Heart left ventricle (tissue), 16 donors: ENCODE measurements at regions not wholly inside any gene's neighbourhood (a gene's known extent, or its start where the extent isn't known, plus 50 kb on each side); places are given as distances from the start of the nearest gene placed in this dataset.
"Not testable (repeated sequence)": the region's sequence is repeated elsewhere in the genome, so short reads cannot be mapped to it uniquely, and the experiment has no call there.

Experiments used
- ATAC-seq, 4 donors: fragments of 200-7000 bp; cut with Tn5 transposase; one replicate each; pipeline ENCODE4 v1.9.1; 2020 to 2022; ENCODE audit warnings: moderate library complexity in 4 of 4, mild to moderate bottlenecking in 3 of 4, moderate number of reproducible peaks in 1 of 4
- DNase-seq, 5 donors: peaks; one replicate each; pipeline ENCODE4 v3.0.0-alpha.2; 2020
- H3K27ac ChIP-seq, 12 donors: fragments of 200-600 bp; sonication (generic) in 4 of 12; one replicate each; pipeline versions ENCODE4 v1.5.0 to v1.8.0; 2016 to 2022; ENCODE audit warnings: mild to moderate bottlenecking in 2 of 12
- H3K27me3 ChIP-seq, 9 donors: fragments of 200-600 bp; sonication (generic) in 2 of 9; one replicate each; pipeline versions ENCODE4 v1.5.1 to v1.8.0; 2016 to 2022; ENCODE audit warnings: mild to moderate bottlenecking in 3 of 9
- H3K36me3 ChIP-seq, 9 donors: fragments of 200-600 bp; sonication (generic) in 2 of 9; one replicate each; pipeline versions ENCODE4 v1.5.0 to v1.8.0; 2018 to 2022; ENCODE audit warnings: mild to moderate bottlenecking in 2 of 9
- H3K4me1 ChIP-seq, 12 donors: fragments of 200-600 bp; sonication (generic) in 4 of 12; one replicate each; pipeline versions ENCODE4 v1.5.0 to v1.8.0; 2016 to 2022; ENCODE audit warnings: mild to moderate bottlenecking in 3 of 12
- H3K4me3 ChIP-seq, 12 donors: fragments of 200-600 bp; sonication (generic) in 4 of 12; one replicate each; pipeline versions ENCODE4 v1.5.0 to v1.8.0; 2017 to 2022; ENCODE audit warnings: mild to moderate bottlenecking in 9 of 12, moderate library complexity in 4 of 12
- H3K9me3 ChIP-seq, 12 donors: fragments of 200-600 bp; sonication (generic) in 4 of 12; one replicate each; pipeline versions ENCODE4 v1.5.0 to v1.8.0; 2016 to 2022; ENCODE audit warnings: mild to moderate bottlenecking in 1 of 12
- POLR2A ChIP-seq, 2 donors: fragments of 450-650 bp; IDR thresholded peaks; one replicate each; pipeline ENCODE4 v1.6.1; 2017; ENCODE audit warnings: antibody characterized with exemption in 2 of 2, mild to moderate bottlenecking in 2 of 2, moderate library complexity in 2 of 2
- WGBS, 4 donors: extraction: QIAGEN DNeasy Blood & Tissue Kit in 2 of 4; methylation state at CpG; one replicate each; pipeline versions ENCODE4 v1.1.5 to v1.1.7; 2013 to 2018; 5-methylcytosine and 5-hydroxymethylcytosine counted together
- intact Hi-C, 10 donors: fragments of 100-400 bp; cut with DNase I; formaldehyde crosslinking; loops; one replicate each; pipeline versions ENCODE4 v1.11.1 to v1.14.2; 2022
- TF ChIP-seq, protein P1 (sequence below), 12 donors: fragments of 200-600 bp; sonication (generic) in 4 of 12; IDR thresholded peaks; one replicate each; pipeline versions ENCODE4 v1.5.0 to v1.8.0; 2018 to 2022; ENCODE audit warnings: antibody characterized with exemption in 12 of 12, mild to moderate bottlenecking in 5 of 12
- donor health status: ischemic (EF 13 %, LVEDD 7.1; RV severe dilation, severe dysfunction).
- donor health status: healthy with polysubstance abuse.
- donor health status: DM: no; HTN: yes; CAD: no.
- donor health status: DM: no; HTN: no; CAD: no.
- donor health status: ischemic (EF 25% LVEDD 6.9; RV normal size, moderate dysfunction).
- donor health status: ischemic (EF 25% LVEDD 5.7; RV mildly dilated, moderate dysfunction).
- donor health status: healthy.
- donor health status: DM: yes; HTN: yes; CAD: no.
- donor health status: ischemic (EF 35%, LVEDD 5.7; RV mildly dilated, moderate dysfunction).
- donor health status: nonischemic (EF 11% LVEDD 7.7; RV severe dilation, severe dysfunction).
- donor health status: DM: yes; HTN: yes; CAD: no.
- donor health status: PGD.
- donor health status: ischemic (EF 29% LVEDD 5.4; RV normal size, mild dysfunction).
- donor health status: nonischemic (EF 23%, LVEDD 6.1; RV moderate dilation, normal function).

GRCh38 chr2:215238485-215239098 lies 73.3 kb upstream of the ATIC start:
- Histone ChIP-seq H3K9me3 (no peaks in the 10 kb centered on the region), H3K4me3 (no peak overlapping the region), H3K27ac (no peak overlapping the region), H3K36me3 (no peaks in the 10 kb centered on the region), H3K4me1 (no peaks in the 10 kb centered on the region), H3K27me3 (peaks cover 0 to 3% (median 0%) of the 10 kb centered on the region in 9 donors)
- WGBS, 4 donors, result 27 to 40% (median 28%) methylated on average over 3 of the region's 3 CpGs
- intact Hi-C loops, result no loop called here
- no peak for TF ChIP-seq POLR2A (IDR thresholded peaks at IDR 0.05)
- TF ChIP-seq, protein P1, sequence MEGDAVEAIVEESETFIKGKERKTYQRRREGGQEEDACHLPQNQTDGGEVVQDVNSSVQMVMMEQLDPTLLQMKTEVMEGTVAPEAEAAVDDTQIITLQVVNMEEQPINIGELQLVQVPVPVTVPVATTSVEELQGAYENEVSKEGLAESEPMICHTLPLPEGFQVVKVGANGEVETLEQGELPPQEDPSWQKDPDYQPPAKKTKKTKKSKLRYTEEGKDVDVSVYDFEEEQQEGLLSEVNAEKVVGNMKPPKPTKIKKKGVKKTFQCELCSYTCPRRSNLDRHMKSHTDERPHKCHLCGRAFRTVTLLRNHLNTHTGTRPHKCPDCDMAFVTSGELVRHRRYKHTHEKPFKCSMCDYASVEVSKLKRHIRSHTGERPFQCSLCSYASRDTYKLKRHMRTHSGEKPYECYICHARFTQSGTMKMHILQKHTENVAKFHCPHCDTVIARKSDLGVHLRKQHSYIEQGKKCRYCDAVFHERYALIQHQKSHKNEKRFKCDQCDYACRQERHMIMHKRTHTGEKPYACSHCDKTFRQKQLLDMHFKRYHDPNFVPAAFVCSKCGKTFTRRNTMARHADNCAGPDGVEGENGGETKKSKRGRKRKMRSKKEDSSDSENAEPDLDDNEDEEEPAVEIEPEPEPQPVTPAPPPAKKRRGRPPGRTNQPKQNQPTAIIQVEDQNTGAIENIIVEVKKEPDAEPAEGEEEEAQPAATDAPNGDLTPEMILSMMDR (IDR thresholded peaks at IDR 0.05), result no peak
- no peak for ATAC-seq
- no peak for DNase-seq

DNA sequence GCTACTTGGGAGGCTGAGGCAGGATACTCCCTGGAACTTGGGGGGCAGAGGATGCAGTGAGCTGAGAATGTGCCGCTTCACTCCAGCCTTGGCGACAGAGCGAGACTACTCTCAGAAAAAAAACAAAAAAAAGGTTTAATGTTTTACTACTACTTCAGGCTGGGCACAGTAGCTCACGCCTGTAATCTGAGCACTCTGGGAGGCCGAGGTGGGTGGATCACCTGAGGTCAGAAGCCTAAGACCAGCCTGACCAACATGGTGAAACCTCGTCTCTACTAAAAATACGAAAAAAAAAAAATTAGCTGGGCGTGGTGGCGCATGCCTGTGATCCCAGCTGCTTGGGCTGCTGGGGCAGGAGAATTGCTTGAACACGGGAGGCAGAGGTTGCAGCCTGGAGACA lies 75.7 kb upstream of the ATIC start:
- ATAC-seq, result no peak
- Histone ChIP-seq H3K9me3 (no peaks in the 10 kb centered on the region), H3K36me3 (no peaks in the 10 kb centered on the region), H3K27me3 (no peaks in the 10 kb centered on the region), H3K4me3 (no peak overlapping the region), H3K27ac (no peak overlapping the region), H3K4me1 (no peaks in the 10 kb centered on the region)
- WGBS, 4 donors, result 85 to 91% (median 89%) methylated on average over 10 of the region's 10 CpGs
- intact Hi-C loops, result no loop called here
- no peak for DNase-seq
- TF ChIP-seq, protein P1 (IDR thresholded peaks at IDR 0.05), result no peak
- no peak for TF ChIP-seq POLR2A (IDR thresholded peaks at IDR 0.05)

DNA sequence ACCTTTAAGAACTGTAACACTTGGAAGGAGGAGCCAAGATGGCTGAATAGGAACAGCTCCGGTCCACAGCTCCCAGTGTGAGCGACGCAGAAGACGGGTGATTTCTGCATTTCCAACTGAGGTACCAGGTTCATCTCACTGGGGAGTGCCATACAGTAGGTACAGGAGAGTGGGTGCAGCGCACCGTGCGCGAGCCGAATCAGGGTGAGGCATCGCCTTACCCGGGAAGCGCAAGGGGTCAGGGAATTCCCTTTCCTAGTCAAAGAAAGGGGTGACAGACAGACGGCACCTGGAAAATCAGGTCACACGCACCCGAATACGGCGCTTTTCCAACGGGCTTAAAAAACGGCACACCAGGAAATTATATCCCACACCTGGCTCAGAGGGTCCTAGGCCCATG lies 81.8 kb upstream of the ABCA12 start:
- WGBS, 4 donors, result 91 to 95% (median 91%) methylated on average over 19 of the region's 19 CpGs
- H3K27me3 ChIP-seq, H3K9me3 ChIP-seq, H3K27ac ChIP-seq, H3K4me3 ChIP-seq, intact Hi-C loops, DNase-seq, H3K4me1 ChIP-seq, H3K36me3 ChIP-seq, ATAC-seq: not testable (repeated sequence)

- WGBS, 4 donors, result 84 to 90% (median 88%) methylated on average over 26 to 32 of the region's 32 CpGs
These were observed 80.5 kb upstream of the ABCA12 start for GRCh38 chr2:215218587-215219577.

More at GRCh38 chr2:215218587-215219577, 80.5 kb upstream of the ABCA12 start:
- intact Hi-C loops, result no loop called here
- H3K4me3 ChIP-seq, result no peak overlapping the region
- DNase-seq, result peak in 1 of 5 donors; percentile 21
- H3K4me1 ChIP-seq, result no peaks in the 10 kb centered on the region
- TF ChIP-seq POLR2A (IDR thresholded peaks at IDR 0.05), result no peak
- TF ChIP-seq, protein P1 (IDR thresholded peaks at IDR 0.05), result no peak
- no peak for ATAC-seq
- no peak overlapping the region for H3K27ac ChIP-seq
- H3K27me3 ChIP-seq, result no peaks in the 10 kb centered on the region
- H3K36me3 ChIP-seq, result no peaks in the 10 kb centered on the region
- H3K9me3 ChIP-seq, result no peaks in the 10 kb centered on the region
